GM15510 (cell line): ENCODE measurements at regions not wholly inside any gene's neighbourhood (a gene's known extent, or its start where the extent isn't known, plus 50 kb on each side); places are given as distances from the start of the nearest gene placed in this dataset.

Experiments used
- POLR2A ChIP-seq: IDR thresholded peaks from 3 replicates; pipeline ENCODE4 v1.6.1; 2011; ENCODE audit warnings: borderline replicate concordance; ENCODE audit not compliant: insufficient read length; ENCODE audit errors: extremely low read depth

- no peak for TF ChIP-seq POLR2A
Measured at GRCh38 chr21:24259241-24259640, 1348.0 kb downstream of the MRPL39 start.

GRCh38 chr21:24255591-24255990 lies 1351.7 kb downstream of the MRPL39 start:
- TF ChIP-seq POLR2A, result no peak

- TF ChIP-seq POLR2A, result no peak
Measured at GRCh38 chr21:24225431-24225830, 1381.8 kb downstream of the MRPL39 start.

- no peak for TF ChIP-seq POLR2A
Measured at GRCh38 chr21:24224422-24224821, 1382.9 kb downstream of the MRPL39 start.

GRCh38 chr21:24223624-24224023 lies 1383.7 kb downstream of the MRPL39 start:
- no peak for TF ChIP-seq POLR2A

GRCh38 chr21:24222676-24223075 lies 1384.6 kb downstream of the MRPL39 start:
- TF ChIP-seq POLR2A, result no peak

- no peak for TF ChIP-seq POLR2A
Measured at GRCh38 chr21:24220446-24220845, 1386.8 kb downstream of the MRPL39 start.

- TF ChIP-seq POLR2A, result no peak
Measured at GRCh38 chr21:24217151-24217550, 1390.1 kb downstream of the MRPL39 start.

GRCh38 chr21:24210130-24210529 lies 1397.2 kb downstream of the MRPL39 start:
- TF ChIP-seq POLR2A, result no peak

- TF ChIP-seq POLR2A, result no peak
Measured at GRCh38 chr21:24208562-24209260, 1398.6 kb downstream of the MRPL39 start.

- no peak for TF ChIP-seq POLR2A
Measured at GRCh38 chr21:24205319-24205718, 1402.0 kb downstream of the MRPL39 start.

- no peak for TF ChIP-seq POLR2A
Measured at GRCh38 chr21:24204641-24205040, 1402.6 kb downstream of the MRPL39 start.

GRCh38 chr21:24200052-24200451 lies 1407.2 kb downstream of the MRPL39 start:
- no peak for TF ChIP-seq POLR2A

- no peak for TF ChIP-seq POLR2A
Measured at GRCh38 chr21:24197923-24198322, 1409.4 kb downstream of the MRPL39 start.

- no peak for TF ChIP-seq POLR2A
Measured at GRCh38 chr21:24197132-24197643, 1410.1 kb downstream of the MRPL39 start.

- no peak for TF ChIP-seq POLR2A
Measured at GRCh38 chr21:24188506-24188905, 1418.8 kb downstream of the MRPL39 start.
